ENCODE measurements at regions not wholly inside any gene's neighbourhood (a gene's known extent, or its start where the extent isn't known, plus 50 kb on each side); places are given as distances from the start of the nearest gene placed in this dataset.

DNA sequence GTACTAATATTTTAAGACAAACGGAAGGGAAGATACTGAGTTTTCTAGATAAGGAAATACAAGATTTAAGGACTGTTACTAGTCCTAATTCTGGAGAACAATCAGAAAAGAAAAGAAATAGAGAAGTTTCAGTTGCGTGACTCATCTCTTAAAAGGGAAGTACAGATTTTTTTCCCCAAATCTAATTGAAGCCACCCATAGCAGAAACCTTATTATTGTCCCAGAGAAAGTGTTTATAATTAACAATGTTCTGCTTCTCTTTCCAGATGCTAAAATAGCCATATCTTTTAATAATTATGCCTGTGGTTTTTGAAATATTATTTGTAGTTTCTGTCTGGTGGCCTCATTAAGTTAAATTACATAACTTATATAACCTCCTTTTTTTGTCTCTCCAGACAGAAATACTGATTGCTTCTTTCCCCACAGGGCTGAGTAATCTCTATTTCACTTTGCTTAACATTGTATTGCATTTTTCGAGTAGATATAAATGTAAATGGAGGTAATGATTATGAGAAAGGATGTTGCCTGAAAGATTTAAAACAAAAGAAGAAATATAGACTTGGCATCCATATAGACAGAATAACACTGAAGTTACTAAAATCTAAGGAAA is 240.7 kb upstream of the MBL2 start:
- H3K36me3 ChIP-seq (ENCODE audit: insufficient read depth, low read length): no peaks in the 10 kb centered on the region
- no peak overlapping the region for H3K4me3 ChIP-seq (ENCODE audit: low read length)
- H3K9ac ChIP-seq (ENCODE audit: low read length): no peak overlapping the region
- no peak overlapping the region for H3K27ac ChIP-seq (ENCODE audit: low read length)
- no peaks in the 10 kb centered on the region for H3K9me3 ChIP-seq (ENCODE audit: low read length)
- no peak overlapping the region for H2AFZ ChIP-seq (ENCODE audit: low read depth, low read length)
- no peak overlapping the region for H3K4me2 ChIP-seq (ENCODE audit: low read length)
- no peaks in the 10 kb centered on the region for H3K9me2 ChIP-seq (ENCODE audit: insufficient read depth, low read length)
- no peaks in the 10 kb centered on the region for H4K20me1 ChIP-seq (ENCODE audit: insufficient read depth)
- no peak for TF ChIP-seq EP300 (conservative IDR thresholded peaks at IDR 0.05; ENCODE audit: poor library complexity, severe bottlenecking)
- no peak for TF ChIP-seq MXI1 (conservative IDR thresholded peaks at IDR 0.05; ENCODE audit: poor library complexity, severe bottlenecking)
- no peak for TF ChIP-seq REST (IDR thresholded peaks at IDR 0.05; ENCODE audit: borderline replicate concordance)
- no peak for TF ChIP-seq TAF1 (IDR thresholded peaks at IDR 0.05; ENCODE audit: low read depth)
- TF ChIP-seq RAD21 (conservative IDR thresholded peaks at IDR 0.05): no peak
- TF ChIP-seq SMC3 (conservative IDR thresholded peaks at IDR 0.05; ENCODE audit: poor library complexity): no peak
- TF ChIP-seq EZH2 (IDR thresholded peaks at IDR 0.05; ENCODE audit: borderline replicate concordance, insufficient read depth, low read length, poor library complexity, severe bottlenecking): no peak
- no peak for TF ChIP-seq CTCF (IDR thresholded peaks at IDR 0.05; ENCODE audit: poor library complexity, severe bottlenecking)
- no peak for TF ChIP-seq POLR2AphosphoS5 (IDR thresholded peaks at IDR 0.05)
- no peaks in the 10 kb centered on the region for H3K27me3 ChIP-seq (ENCODE audit: insufficient read depth, low read depth, low read length)
- no peaks in the 10 kb centered on the region for H3K79me2 ChIP-seq (replicated peaks; ENCODE audit: insufficient read depth, low read length)
- no peaks in the 10 kb centered on the region for H3F3A ChIP-seq (ENCODE audit: insufficient read depth, low read length, poor library complexity, severe bottlenecking)

DNA sequence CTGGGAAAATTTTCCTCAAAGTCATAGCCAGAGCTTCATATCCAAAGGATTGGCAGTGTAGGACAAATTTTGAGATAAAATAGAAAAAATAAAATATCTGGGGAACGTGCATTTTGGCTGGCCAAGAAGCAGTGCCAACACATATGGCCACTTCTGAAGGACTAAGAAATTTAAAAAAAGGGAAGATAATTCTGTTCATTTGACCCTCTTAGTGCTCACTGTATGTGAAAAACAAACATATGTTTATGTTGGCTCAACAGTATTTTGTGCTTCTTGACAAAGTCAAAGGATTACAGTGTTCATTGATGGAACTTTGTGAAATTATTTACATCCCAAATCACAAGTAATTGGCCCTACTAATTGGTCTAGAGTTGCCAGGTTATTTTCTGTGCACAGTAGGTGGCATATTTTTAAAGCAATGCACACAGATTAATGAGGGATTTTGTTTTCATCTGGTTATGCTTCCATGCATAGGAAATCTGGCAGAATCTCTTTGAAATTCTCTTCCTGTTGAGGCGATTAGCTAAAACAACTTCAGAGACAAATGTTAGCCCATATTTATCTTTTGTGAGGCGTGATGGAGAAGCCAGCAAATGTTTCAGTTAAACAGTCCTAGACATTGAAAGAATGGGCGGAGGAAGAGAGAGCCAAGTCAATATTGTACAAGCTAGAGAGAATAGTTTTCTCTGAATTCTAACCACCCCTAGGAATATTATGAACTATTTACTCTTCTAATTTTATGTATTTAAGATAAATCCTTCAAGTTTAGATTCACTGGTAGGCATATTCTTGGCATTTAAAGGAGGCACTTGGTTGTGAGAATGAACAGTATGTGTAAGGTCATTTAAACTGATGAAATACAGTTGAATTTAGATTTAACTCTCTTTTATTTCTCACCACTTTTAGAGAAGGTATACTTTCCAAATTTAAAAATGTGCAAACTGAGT is 237.7 kb upstream of the MBL2 start:
- Histone ChIP-seq H3K4me2 (ENCODE audit: low read length) (no peak overlapping the region), H4K20me1 (ENCODE audit: insufficient read depth) (no peaks in the 10 kb centered on the region), H2AFZ (ENCODE audit: low read depth, low read length) (no peak overlapping the region), H3K27me3 (ENCODE audit: insufficient read depth, low read depth, low read length) (no peaks in the 10 kb centered on the region), H3K79me2 (replicated peaks; ENCODE audit: insufficient read depth, low read length) (no peaks in the 10 kb centered on the region), H3K4me3 (ENCODE audit: low read length) (no peak overlapping the region), H3K36me3 (ENCODE audit: insufficient read depth, low read length) (no peaks in the 10 kb centered on the region), H3K27ac (ENCODE audit: low read length) (no peak overlapping the region), H3K9me3 (ENCODE audit: low read length) (no peaks in the 10 kb centered on the region), H3F3A (ENCODE audit: insufficient read depth, low read length, poor library complexity, severe bottlenecking) (no peaks in the 10 kb centered on the region), H3K9me2 (ENCODE audit: insufficient read depth, low read length) (no peaks in the 10 kb centered on the region), H3K9ac (ENCODE audit: low read length) (no peak overlapping the region)
- TF ChIP-seq SMC3 (conservative IDR thresholded peaks at IDR 0.05; ENCODE audit: poor library complexity): no peak
- no peak for TF ChIP-seq MXI1 (conservative IDR thresholded peaks at IDR 0.05; ENCODE audit: poor library complexity, severe bottlenecking)
- no peak for TF ChIP-seq EP300 (conservative IDR thresholded peaks at IDR 0.05; ENCODE audit: poor library complexity, severe bottlenecking)
- no peak for TF ChIP-seq EZH2 (IDR thresholded peaks at IDR 0.05; ENCODE audit: borderline replicate concordance, insufficient read depth, low read length, poor library complexity, severe bottlenecking)
- no peak for TF ChIP-seq RAD21 (conservative IDR thresholded peaks at IDR 0.05)
- TF ChIP-seq TAF1 (IDR thresholded peaks at IDR 0.05; ENCODE audit: low read depth): no peak
- no peak for TF ChIP-seq CTCF (IDR thresholded peaks at IDR 0.05; ENCODE audit: poor library complexity, severe bottlenecking)
- TF ChIP-seq REST (IDR thresholded peaks at IDR 0.05; ENCODE audit: borderline replicate concordance): no peak
- no peak for TF ChIP-seq POLR2AphosphoS5 (IDR thresholded peaks at IDR 0.05)
